ENCODE measurements at regions not wholly inside any gene's neighbourhood (a gene's known extent, or its start where the extent isn't known, plus 50 kb on each side); places are given as distances from the start of the nearest gene placed in this dataset.

GRCh38 chr2:189285962-189286645 is 106.5 kb upstream of the COL5A2 start:
- Mint-ChIP-seq H3K36me3 (ENCODE audit: low read depth) (peaks cover 2% of the 10 kb centered on the region), H3K9me3 (no peaks in the 10 kb centered on the region), H3K4me3 (no peak overlapping the region), H3K4me1 (peaks cover 15% of the 10 kb centered on the region), H3K27ac (peak overlapping the region; percentile 51), H3K27me3 (no peaks in the 10 kb centered on the region)
- intact Hi-C loops (cut with micrococcal nuclease): loop anchor here (2.0 to 5.0 kb wide), 4 partner anchors 17 to 764 kb away; no protein-coding TSS in a partner anchor
- DNase-seq: no peak

- no peak overlapping the region for H3K27ac Mint-ChIP-seq
- no peak overlapping the region for H3K4me3 Mint-ChIP-seq
- peaks cover 4% of the 10 kb centered on the region for H3K9me3 Mint-ChIP-seq
- no peaks in the 10 kb centered on the region for H3K27me3 Mint-ChIP-seq
- no peak for DNase-seq
- H3K36me3 Mint-ChIP-seq (ENCODE audit: low read depth): peaks cover 3% of the 10 kb centered on the region
- intact Hi-C loops (cut with micrococcal nuclease): loop anchor here (2.0 to 5.0 kb wide), 4 partner anchors 15 to 765 kb away; no protein-coding TSS in a partner anchor
- peaks cover 20% of the 10 kb centered on the region for H3K4me1 Mint-ChIP-seq
Measured at GRCh38 chr2:189287363-189287762, 107.8 kb upstream of the COL5A2 start.

- peaks cover 3% of the 10 kb centered on the region for H3K36me3 Mint-ChIP-seq (ENCODE audit: low read depth)
- intact Hi-C loops (cut with micrococcal nuclease): loop anchor here (1.0 to 5.0 kb wide), 7 partner anchors 15 to 766 kb away; no protein-coding TSS in a partner anchor
- peaks cover 20% of the 10 kb centered on the region for H3K4me1 Mint-ChIP-seq
- H3K27me3 Mint-ChIP-seq: no peaks in the 10 kb centered on the region
- DNase-seq: no peak
- no peak overlapping the region for H3K4me3 Mint-ChIP-seq
- peaks cover 4% of the 10 kb centered on the region for H3K9me3 Mint-ChIP-seq
- H3K27ac Mint-ChIP-seq: peak overlapping the region; percentile 30
Measured at GRCh38 chr2:189287982-189288521, 108.5 kb upstream of the COL5A2 start.

GRCh38 chr2:189291460-189291859 is 111.9 kb upstream of the COL5A2 start:
- Mint-ChIP-seq H3K36me3 (ENCODE audit: low read depth) (peaks cover 3% of the 10 kb centered on the region), H3K4me1 (peaks cover 10% of the 10 kb centered on the region), H3K4me3 (no peak overlapping the region), H3K27ac (no peak overlapping the region), H3K27me3 (no peaks in the 10 kb centered on the region), H3K9me3 (peaks cover 7% of the 10 kb centered on the region)
- intact Hi-C loops (cut with micrococcal nuclease): loop anchor here (2.0 kb wide), 1 partner anchor 149 kb away; the partner anchor contains the start of gene WDR75
- no peak for DNase-seq

GRCh38 chr2:189293164-189293563 is 113.6 kb upstream of the COL5A2 start:
- H3K4me3 Mint-ChIP-seq: no peak overlapping the region
- intact Hi-C loops (cut with micrococcal nuclease): no loop called here
- H3K27ac Mint-ChIP-seq: no peak overlapping the region
- no peaks in the 10 kb centered on the region for H3K27me3 Mint-ChIP-seq
- peaks cover 12% of the 10 kb centered on the region for H3K4me1 Mint-ChIP-seq
- DNase-seq: no peak
- peaks cover 7% of the 10 kb centered on the region for H3K9me3 Mint-ChIP-seq
- peaks cover 3% of the 10 kb centered on the region for H3K36me3 Mint-ChIP-seq (ENCODE audit: low read depth)

GRCh38 chr2:189297446-189297845 is 117.9 kb upstream of the COL5A2 start:
- DNase-seq: no peak
- Mint-ChIP-seq H3K4me3 (no peak overlapping the region), H3K9me3 (peaks cover 7% of the 10 kb centered on the region), H3K36me3 (ENCODE audit: low read depth) (peaks cover 1% of the 10 kb centered on the region), H3K4me1 (peaks cover 28% of the 10 kb centered on the region), H3K27ac (no peak overlapping the region), H3K27me3 (no peaks in the 10 kb centered on the region)
- intact Hi-C loops (cut with micrococcal nuclease): no loop called here

GRCh38 chr2:189298038-189298437 is 118.5 kb upstream of the COL5A2 start:
- peaks cover 7% of the 10 kb centered on the region for H3K9me3 Mint-ChIP-seq
- H3K27me3 Mint-ChIP-seq: no peaks in the 10 kb centered on the region
- no peak overlapping the region for H3K4me3 Mint-ChIP-seq
- H3K36me3 Mint-ChIP-seq (ENCODE audit: low read depth): peaks cover 1% of the 10 kb centered on the region
- intact Hi-C loops (cut with micrococcal nuclease): no loop called here
- no peak for DNase-seq
- H3K4me1 Mint-ChIP-seq: peaks cover 34% of the 10 kb centered on the region
- H3K27ac Mint-ChIP-seq: peak overlapping the region; percentile 2

- peaks cover 7% of the 10 kb centered on the region for H3K9me3 Mint-ChIP-seq
- H3K27ac Mint-ChIP-seq: peak overlapping the region; percentile 2
- H3K4me1 Mint-ChIP-seq: peaks cover 37% of the 10 kb centered on the region
- H3K4me3 Mint-ChIP-seq: no peak overlapping the region
- intact Hi-C loops (cut with micrococcal nuclease): no loop called here
- DNase-seq: no peak
- no peaks in the 10 kb centered on the region for H3K27me3 Mint-ChIP-seq
- peaks cover 1% of the 10 kb centered on the region for H3K36me3 Mint-ChIP-seq (ENCODE audit: low read depth)
Measured at GRCh38 chr2:189298481-189298880, 118.9 kb upstream of the COL5A2 start.

GRCh38 chr2:189299974-189300373 is 120.4 kb upstream of the COL5A2 start:
- no peaks in the 10 kb centered on the region for H3K27me3 Mint-ChIP-seq
- intact Hi-C loops (cut with micrococcal nuclease): no loop called here
- H3K27ac Mint-ChIP-seq: no peak overlapping the region
- H3K36me3 Mint-ChIP-seq (ENCODE audit: low read depth): peaks cover 1% of the 10 kb centered on the region
- no peak overlapping the region for H3K4me3 Mint-ChIP-seq
- H3K4me1 Mint-ChIP-seq: peaks cover 46% of the 10 kb centered on the region
- H3K9me3 Mint-ChIP-seq: peaks cover 7% of the 10 kb centered on the region
- no peak for DNase-seq

- Mint-ChIP-seq H3K4me3 (peak overlapping the region; percentile 42), H3K27ac (peak overlapping the region; percentile 88), H3K9me3 (peaks cover 7% of the 10 kb centered on the region), H3K27me3 (no peaks in the 10 kb centered on the region), H3K4me1 (peaks cover 51% of the 10 kb centered on the region), H3K36me3 (ENCODE audit: low read depth) (peaks cover 1% of the 10 kb centered on the region)
- intact Hi-C loops (cut with micrococcal nuclease): no loop called here
- DNase-seq: peak; percentile 81
Measured at GRCh38 chr2:189300916-189301315, 121.4 kb upstream of the COL5A2 start.

- Mint-ChIP-seq H3K9me3 (peaks cover 4% of the 10 kb centered on the region), H3K27ac (peak overlapping the region; percentile 71), H3K4me1 (peaks cover 51% of the 10 kb centered on the region), H3K4me3 (peak overlapping the region; percentile 34), H3K27me3 (no peaks in the 10 kb centered on the region), H3K36me3 (ENCODE audit: low read depth) (peaks cover 1% of the 10 kb centered on the region)
- DNase-seq: no peak
- intact Hi-C loops (cut with micrococcal nuclease): loop anchor here (2.0 kb wide), 1 partner anchor 16 kb away; no protein-coding TSS in a partner anchor
Measured at GRCh38 chr2:189302274-189302948, 122.8 kb upstream of the COL5A2 start.

- Mint-ChIP-seq H3K9me3 (peaks cover 4% of the 10 kb centered on the region), H3K27ac (peak overlapping the region; percentile 56), H3K27me3 (no peaks in the 10 kb centered on the region), H3K4me1 (peaks cover 40% of the 10 kb centered on the region), H3K36me3 (ENCODE audit: low read depth) (peaks cover 1% of the 10 kb centered on the region), H3K4me3 (no peak overlapping the region)
- peak; percentile 76 for DNase-seq
- intact Hi-C loops (cut with micrococcal nuclease): no loop called here
Measured at GRCh38 chr2:189304360-189304759, 124.8 kb upstream of the COL5A2 start.

GRCh38 chr2:189305291-189305943 is 125.9 kb upstream of the COL5A2 start:
- H3K27me3 Mint-ChIP-seq: no peaks in the 10 kb centered on the region
- peaks cover 35% of the 10 kb centered on the region for H3K4me1 Mint-ChIP-seq
- H3K9me3 Mint-ChIP-seq: peaks cover 4% of the 10 kb centered on the region
- intact Hi-C loops (cut with micrococcal nuclease): no loop called here
- no peak for DNase-seq
- H3K27ac Mint-ChIP-seq: no peak overlapping the region
- peaks cover 1% of the 10 kb centered on the region for H3K36me3 Mint-ChIP-seq (ENCODE audit: low read depth)
- H3K4me3 Mint-ChIP-seq: no peak overlapping the region

- Mint-ChIP-seq H3K27ac (no peak overlapping the region), H3K36me3 (ENCODE audit: low read depth) (peaks cover 1% of the 10 kb centered on the region), H3K9me3 (peaks cover 4% of the 10 kb centered on the region), H3K27me3 (no peaks in the 10 kb centered on the region), H3K4me3 (no peak overlapping the region), H3K4me1 (peaks cover 29% of the 10 kb centered on the region)
- intact Hi-C loops (cut with micrococcal nuclease): no loop called here
- DNase-seq: no peak
Measured at GRCh38 chr2:189306525-189306924, 127.0 kb upstream of the COL5A2 start.
